Choroid plexus epithelial cell (primary cell): ENCODE measurements at regions not wholly inside any gene's neighbourhood (a gene's known extent, or its start where the extent isn't known, plus 50 kb on each side); places are given as distances from the start of the nearest gene placed in this dataset.
A peak's percentile ranks its signal among the peaks of the same experiment; 100 is the strongest.
"Not testable (repeated sequence)": the region's sequence is repeated elsewhere in the genome, so short reads cannot be mapped to it uniquely, and the experiment has no call there.

Experiments used
- DNase-seq: peaks from one replicate; pipeline ENCODE4 v3.0.0-alpha.2; 2010; ENCODE audit warnings: low read depth
- H3K4me3 ChIP-seq: 2 replicates; pipeline ENCODE4 v1.5.1; 2011; ENCODE audit warnings: low read depth, mild to moderate bottlenecking, control low read depth, low read length, moderate library complexity
- TF ChIP-seq, protein P1 (sequence below): conservative IDR thresholded peaks from 2 replicates; pipeline ENCODE4 v1.5.1; 2011; ENCODE audit warnings: low read depth, mild to moderate bottlenecking, control low read depth, inconsistent platforms, low read length, moderate library complexity

DNA sequence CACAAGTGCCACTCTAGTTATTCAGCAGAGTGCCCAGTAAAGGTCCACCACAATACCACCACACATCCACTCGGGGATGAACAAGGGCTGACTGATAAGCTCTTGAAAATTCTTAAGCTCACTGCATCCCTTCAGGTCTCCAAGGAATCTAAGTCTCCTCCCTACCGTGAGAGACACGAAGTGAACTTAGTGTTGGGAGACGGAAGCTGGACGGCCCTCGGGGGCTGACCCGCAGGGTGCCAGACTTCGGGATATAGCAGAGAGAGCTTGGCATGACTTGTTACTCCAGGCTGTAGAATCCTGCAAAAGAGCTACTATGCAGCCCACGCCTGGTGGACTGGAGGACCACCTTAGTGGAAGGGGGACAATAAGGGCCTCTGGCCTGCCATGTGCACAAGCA lies 75.1 kb downstream of the LYZL1 start:
- not testable (repeated sequence) for H3K4me3 ChIP-seq, DNase-seq

DNA sequence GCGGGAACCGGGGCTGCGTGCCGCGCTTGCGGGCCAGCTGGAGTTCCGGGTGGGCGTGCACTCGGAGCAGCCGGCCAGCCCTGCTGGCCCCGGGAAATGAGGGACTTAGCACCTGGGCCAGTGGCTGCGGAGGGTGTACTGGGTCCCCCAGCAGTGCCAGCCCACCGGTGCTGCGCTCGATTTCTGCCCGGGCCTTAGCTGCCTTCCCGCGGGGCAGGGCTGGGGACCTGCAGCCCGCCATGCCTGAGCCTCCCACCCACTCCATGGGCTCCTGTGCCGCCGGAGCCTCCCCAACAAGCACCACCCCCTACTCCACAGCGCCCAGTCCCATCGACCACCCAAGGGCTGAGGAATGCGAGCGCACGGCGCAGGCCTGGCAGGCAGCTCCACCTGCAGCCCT lies 77.3 kb downstream of the LYZL1 start:
- not testable (repeated sequence) for H3K4me3 ChIP-seq, DNase-seq

DNA sequence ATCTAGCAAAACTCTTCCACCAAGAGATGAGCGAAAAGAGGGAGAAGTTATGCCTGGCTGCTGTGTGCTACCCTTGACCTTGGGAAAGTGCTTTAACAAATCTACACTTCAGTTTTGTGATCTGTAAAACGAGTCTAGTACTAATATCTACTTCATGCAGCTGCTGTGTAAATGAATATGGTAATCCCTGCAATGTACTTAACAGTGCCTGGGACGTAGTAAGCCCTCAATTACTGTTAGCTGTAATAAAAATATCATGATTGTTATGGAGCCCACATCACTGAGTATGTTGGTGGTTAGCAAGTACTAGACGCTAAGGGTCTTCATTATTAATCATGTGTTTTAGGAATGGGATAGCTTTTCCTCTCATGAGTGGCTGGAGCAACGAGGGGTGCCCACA lies 80.5 kb downstream of the LYZL1 start:
- no peak for DNase-seq
- TF ChIP-seq, protein P1, sequence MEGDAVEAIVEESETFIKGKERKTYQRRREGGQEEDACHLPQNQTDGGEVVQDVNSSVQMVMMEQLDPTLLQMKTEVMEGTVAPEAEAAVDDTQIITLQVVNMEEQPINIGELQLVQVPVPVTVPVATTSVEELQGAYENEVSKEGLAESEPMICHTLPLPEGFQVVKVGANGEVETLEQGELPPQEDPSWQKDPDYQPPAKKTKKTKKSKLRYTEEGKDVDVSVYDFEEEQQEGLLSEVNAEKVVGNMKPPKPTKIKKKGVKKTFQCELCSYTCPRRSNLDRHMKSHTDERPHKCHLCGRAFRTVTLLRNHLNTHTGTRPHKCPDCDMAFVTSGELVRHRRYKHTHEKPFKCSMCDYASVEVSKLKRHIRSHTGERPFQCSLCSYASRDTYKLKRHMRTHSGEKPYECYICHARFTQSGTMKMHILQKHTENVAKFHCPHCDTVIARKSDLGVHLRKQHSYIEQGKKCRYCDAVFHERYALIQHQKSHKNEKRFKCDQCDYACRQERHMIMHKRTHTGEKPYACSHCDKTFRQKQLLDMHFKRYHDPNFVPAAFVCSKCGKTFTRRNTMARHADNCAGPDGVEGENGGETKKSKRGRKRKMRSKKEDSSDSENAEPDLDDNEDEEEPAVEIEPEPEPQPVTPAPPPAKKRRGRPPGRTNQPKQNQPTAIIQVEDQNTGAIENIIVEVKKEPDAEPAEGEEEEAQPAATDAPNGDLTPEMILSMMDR = no peak
- H3K4me3 ChIP-seq = no peak overlapping the region

DNA sequence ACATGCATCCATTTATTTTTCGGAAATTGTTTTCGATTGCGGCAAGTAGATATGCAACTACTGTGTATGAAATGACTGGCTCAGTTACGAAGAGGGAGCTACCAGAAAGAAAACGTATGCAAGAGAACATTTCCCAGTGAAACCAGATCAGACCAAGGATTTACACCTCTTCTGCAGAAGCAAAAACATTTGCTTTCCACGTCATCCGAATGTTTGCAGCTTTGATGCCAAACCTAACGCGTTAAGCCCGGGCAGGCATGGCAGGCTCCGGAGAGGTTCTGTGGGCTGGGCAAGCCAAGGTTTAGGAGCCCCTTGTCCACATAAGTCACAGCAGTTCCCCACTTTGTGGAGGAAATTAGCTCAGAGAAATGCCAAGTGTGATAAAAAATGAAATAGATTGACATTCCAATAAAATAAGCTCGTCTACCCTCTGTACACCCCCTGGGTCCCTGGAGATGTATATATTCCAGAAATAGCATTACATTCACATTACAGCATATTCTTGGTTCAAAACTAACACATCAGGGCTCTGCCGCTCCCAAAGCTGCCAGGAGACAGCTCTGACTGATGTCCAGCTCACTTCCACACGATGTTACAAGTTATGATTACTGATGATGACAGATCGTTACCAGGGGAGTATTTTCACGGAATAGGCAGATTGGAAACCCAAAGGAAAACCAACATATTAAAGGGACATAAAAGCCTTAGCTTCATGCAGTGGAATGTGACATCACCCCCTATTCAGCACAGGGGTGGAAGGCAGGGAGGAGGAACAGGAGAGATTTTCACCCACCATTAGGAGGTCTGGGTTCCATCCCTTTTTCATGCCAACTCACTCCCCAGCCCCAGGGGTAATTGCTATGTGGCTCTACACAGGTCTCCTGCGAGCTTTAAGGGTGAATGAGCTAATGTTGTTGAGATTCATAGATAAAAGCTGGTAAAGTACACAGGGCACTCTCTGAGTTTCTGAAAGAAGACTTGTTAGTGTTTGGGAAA lies 81.5 kb downstream of the LYZL1 start:
- H3K4me3 ChIP-seq = no peak overlapping the region
- no peak for DNase-seq
- TF ChIP-seq, protein P1 = no peak

DNA sequence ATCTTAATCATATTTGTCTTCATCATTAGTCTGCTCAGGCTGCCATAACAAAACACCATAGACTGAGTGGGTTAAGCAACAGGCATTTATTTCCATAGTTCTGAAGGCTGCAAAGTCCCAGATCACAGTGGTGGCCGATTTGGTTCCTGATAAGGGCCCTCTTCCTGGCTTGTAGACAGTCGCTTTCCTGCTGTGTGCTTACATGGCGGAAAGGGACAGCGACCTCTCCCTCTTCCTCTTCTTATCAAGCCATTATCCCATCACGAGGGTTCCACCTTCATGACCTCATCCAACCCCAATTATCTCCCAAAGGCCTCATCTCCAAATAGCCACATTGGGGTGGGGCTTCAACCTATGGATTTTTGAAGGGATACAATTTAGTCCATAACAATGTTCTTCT lies 84.0 kb downstream of the LYZL1 start:
- DNase-seq = no peak
- TF ChIP-seq, protein P1 = no peak
- no peak overlapping the region for H3K4me3 ChIP-seq

DNA sequence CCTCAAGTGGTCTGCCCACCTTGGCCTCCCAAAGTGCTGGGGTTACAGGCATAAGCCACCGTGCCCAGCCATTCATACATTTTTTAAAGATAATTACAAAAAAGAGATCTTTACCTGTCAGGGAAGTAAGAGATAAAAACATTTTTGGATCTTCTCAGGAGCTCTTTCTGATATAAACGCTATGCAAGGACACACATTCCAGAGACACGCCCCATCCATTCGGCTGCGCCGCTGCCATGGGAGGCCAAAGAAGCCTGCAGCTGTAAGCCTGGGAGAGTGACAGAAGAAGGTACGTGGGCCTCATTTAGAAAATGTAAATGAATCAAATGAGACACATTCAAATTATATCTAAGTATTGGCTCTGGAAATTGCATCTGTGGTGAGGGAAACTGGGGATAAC lies 85.3 kb downstream of the LYZL1 start:
- TF ChIP-seq, protein P1 = no peak
- DNase-seq = no peak
- no peak overlapping the region for H3K4me3 ChIP-seq

DNA sequence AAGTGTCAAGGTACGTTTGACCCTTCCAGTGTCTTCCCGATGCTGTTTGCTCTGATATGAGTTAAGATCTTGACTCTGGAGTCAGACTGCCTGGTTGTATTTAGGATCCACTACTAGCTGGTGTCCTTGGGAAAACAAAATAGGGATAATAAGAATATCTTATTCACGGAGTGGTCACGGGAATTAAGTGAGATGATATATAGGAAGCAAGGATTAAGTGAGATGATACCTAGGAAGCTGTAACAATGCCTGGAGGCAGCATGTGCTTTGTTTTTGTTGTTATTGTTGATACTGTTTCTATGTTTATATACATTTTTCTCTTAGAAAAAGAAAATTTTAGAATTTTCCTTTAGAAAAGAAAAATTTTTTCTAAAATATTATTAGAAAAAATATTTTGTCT lies 87.0 kb downstream of the LYZL1 start:
- no peak for DNase-seq
- TF ChIP-seq, protein P1 = no peak
- no peak overlapping the region for H3K4me3 ChIP-seq

DNA sequence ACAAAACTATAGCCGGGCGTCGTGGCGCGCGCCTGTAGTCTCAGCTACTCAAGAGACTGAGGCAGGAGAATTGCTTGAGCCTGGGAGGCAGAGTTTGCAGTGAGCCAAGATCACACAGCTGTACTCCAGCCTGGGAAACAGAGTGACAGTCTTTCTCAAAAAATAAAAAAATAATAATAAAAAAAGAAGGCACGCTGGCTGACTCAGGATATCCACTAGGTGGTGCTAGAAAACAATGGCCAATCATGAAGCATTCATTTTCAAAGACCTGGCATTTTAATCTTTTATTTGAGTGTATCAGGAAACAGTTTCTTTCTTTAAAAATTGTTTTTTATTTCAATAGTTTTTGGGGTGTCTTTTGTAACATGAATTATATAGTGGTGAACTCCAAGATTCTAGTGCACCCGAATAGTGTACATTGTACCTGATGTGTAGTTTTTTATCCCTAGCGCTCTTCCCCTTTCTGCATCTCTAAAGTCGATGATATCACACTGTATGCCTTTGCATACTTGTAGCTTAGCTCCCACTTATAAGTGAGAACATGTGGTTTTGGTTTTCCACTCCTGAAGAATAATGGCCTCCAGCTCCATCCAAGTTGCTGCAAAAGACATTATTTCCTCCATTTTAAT lies 88.6 kb downstream of the LYZL1 start:
- no peak overlapping the region for H3K4me3 ChIP-seq
- DNase-seq = peak; percentile 62
- TF ChIP-seq, protein P1 = peak; percentile 83
